ENCODE measurements at regions not wholly inside any gene's neighbourhood (a gene's known extent, or its start where the extent isn't known, plus 50 kb on each side); places are given as distances from the start of the nearest gene placed in this dataset.

DNA sequence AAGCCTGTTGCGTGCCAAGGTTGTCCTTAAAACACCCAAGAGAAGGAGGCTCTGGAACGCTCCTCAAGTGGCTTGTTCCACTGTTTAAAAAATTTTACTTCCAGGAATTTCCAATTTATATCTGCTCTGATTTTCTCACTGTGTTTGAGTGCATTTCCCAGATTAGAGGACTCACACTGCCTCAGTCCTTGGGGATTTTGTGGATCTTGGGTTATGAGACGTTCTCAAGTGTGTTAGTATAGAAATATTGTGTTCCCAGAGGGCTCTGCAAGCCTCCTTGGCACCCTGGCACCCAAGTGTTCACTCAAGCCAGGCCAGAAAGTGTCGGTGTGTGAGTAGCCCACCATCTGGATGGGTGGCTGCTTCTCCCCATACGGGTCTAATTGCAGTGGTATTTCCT is 192.2 kb downstream of the SNX10 start:
- intact Hi-C loops (cut with micrococcal nuclease), result no loop called here
- ATAC-seq, result no peak
- DNase-seq, result no peak

DNA sequence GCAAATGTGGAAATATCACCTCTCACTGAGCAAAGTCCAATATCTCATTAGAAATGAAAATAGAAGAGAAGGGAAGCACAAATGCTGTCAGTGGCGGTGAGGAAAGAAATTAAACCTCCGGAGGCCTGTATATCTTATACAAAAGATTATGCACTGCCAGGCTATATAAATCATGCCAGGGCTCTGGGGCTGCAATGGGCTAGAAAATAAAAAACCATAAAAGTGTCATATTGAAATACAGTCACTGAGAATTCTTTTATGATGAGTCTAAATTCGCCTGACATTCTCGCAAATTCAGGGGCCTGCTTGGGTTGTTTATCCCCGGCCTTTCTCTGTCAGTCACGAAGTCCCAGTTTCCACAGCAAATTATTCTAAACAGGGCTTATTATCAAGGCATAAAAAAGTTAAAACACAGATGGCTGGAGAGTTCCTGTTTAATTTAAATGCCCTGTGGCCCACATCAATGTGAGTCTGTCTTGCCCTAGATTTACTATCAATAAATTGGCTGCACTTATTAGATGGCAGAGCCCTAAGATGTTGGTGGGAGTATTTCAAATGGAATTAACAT is 193.8 kb downstream of the SNX10 start:
- ATAC-seq (no peak), DNase-seq (no peak)
- intact Hi-C loops (cut with micrococcal nuclease), result no loop called here

DNA sequence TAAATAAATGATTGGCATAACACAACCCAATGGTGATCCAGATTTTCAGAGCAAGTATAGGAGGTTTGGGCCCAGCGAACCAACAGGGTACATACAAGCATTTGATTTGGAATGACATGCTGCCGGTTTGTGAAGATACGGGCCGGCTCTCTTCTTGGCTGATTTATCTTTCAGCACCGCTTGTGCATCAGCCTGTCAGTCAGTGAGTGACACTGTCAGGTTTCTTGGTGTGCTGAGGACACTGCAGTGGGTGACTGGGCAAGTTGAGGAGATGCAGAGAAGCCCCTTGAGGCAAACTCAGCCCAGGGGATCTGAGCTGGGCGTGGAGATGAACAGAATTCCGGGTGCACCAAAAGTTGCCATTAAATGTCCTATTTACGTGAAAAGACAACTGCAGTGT is 194.5 kb downstream of the SNX10 start:
- DNase-seq (no peak), ATAC-seq (no peak)
- intact Hi-C loops (cut with micrococcal nuclease), result no loop called here

DNA sequence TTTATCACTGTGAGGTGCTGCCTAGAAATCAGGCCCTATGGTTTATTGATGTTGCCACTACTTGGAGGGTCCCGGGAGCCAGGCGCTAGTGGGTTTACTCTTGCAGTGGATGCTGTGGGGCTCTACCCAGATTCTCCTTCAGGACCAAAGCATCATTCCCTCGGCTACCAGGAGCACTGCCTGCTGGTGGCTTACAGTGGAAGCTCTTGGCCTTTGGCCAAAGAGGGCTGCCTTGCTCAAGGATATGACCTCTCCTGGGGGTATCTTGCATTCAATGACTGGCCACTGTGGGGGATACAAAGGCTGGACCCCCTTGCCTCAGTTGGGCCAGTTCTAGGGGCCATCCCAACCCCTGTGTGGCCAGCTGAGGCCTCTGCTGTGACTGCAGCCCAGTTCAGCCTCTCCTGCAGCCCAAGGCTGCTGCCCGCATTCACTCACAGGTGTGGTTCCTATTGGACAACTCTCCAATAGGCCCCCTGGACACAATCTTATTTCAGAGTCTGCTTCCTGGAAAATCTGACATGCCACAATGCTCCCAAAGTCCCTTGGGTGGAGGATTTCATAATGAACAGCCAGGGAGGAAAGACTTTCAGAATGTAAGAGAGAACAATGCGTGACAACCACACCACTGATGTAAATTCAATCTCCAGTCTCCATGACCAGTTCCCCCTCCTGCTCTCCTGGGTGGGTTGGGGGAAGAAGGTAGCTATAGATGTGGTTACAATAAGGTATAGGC is 196.3 kb downstream of the SNX10 start:
- intact Hi-C loops (cut with micrococcal nuclease), result no loop called here
- ATAC-seq (no peak), DNase-seq (no peak)

DNA sequence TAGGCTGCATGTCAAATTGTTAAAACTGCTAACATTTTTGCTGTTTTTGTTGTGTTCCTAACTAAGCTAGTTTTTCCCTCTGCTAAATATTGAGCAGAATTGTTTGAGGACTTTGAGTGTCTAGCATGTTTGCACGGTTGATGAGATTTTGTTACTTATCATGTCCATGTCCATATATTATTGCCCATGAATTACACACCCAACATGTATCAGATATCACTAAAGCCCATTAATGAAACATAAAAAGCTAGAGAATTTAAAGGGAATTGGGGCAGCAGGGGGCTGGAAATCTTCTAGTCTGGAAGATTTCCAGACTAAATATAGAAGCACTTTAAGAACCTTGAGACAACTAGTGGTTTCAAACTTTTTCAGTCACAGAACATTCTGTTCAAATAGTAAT is 197.7 kb downstream of the SNX10 start:
- intact Hi-C loops (cut with micrococcal nuclease), result no loop called here
- DNase-seq (no peak), ATAC-seq (no peak)

DNA sequence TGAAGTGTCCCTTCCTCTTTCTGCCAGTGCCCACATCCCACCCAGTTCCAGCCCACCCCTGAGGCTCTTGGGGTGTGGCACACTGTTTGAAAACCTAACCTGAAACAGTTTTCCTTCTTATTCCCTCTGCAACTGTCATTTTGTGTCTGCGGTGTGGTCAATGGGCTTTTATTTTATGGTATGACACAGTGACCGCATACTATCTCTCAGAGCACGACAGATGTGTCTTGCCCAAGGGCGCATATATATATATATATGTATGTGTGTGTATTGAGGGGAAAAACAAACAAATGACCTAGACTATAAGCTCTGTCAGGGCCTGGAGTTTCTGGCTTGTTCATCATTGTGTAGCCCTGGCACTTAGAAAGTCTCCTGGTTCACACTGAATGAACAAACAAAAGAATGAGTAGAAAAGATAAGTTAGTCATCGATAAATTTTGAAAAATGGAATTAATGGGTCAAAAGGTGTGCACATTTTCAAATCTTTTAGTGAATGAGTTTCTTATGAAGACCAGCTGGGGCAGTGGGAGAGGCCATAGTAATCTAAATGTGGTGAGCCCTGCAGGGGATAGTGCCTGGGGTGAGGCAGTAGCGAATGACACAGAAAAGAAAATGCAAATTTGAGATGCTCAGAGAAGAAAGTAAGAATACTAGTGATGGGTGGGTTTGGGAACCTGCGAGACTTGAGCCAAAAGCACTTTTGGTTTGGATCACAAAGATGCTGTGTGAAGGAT is 198.4 kb downstream of the SNX10 start:
- DNase-seq, result no peak
- no peak for ATAC-seq
- intact Hi-C loops (cut with micrococcal nuclease), result no loop called here

DNA sequence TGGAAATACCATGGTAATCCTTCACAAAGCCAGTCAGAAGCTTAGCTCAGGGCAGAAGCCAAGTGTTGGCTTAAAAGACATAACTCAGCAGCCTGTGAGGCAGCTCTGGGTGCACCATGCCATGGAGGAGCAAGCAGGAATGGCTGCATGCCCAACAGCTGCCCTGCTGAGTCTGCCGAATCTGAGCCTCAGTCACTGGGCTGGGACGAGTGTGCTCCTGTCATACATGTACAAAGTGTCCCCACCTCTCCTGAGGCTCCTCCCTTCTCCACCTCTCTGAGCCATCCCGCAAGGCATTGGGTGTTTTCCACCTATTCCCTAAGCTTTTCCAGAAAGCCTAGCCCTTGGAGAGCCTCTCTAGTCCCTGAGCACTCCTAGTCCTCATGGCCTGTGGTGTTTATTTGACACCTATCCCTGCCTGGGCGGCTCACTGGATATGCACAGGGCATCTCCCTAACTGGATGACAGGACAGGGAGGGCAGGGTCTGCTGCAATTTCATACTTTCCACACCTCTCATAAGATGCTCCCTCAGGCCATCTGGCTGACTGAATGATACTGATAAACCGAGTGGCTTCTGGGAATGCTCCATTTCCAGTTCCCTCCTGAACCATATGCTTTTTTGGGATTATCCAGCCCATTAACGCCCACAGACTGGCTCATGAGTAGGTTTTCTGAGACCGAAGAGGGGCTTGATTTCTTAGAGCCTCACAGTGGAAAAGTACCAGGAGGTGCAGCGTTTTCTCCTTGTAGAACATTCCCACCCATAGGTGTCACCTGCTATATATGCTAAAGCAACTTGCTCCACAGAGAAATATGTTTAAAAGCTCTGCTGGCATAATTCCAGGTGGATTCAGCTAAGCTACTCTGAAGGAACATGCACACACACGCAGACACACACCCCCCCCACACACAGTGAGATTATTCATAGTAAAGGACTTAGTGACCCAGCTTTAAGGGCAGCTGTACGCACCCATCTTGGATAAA is 199.3 kb downstream of the SNX10 start:
- no peak for DNase-seq
- ATAC-seq, result no peak
- intact Hi-C loops (cut with micrococcal nuclease), result no loop called here

DNA sequence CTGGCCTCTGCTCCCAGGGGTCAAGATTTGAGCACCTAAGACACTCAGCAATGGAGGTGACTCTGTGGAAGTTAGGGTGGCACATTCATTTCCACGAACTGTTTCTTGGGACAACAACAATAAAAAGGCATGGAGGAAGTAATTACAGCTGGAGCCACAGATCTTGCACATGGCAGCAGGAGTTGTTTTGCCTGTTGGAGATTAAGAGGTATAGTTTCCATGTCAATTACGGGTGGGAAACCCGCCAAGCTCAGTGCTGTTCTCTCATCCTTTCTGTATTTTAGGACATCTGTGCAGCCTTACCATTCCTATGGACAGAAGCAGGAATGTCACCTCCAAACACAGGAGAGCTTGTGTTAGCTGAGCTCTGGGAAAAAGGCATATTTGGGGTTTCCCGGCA is 201.2 kb downstream of the SNX10 start:
- DNase-seq, result no peak
- ATAC-seq, result no peak
- intact Hi-C loops (cut with micrococcal nuclease), result no loop called here

DNA sequence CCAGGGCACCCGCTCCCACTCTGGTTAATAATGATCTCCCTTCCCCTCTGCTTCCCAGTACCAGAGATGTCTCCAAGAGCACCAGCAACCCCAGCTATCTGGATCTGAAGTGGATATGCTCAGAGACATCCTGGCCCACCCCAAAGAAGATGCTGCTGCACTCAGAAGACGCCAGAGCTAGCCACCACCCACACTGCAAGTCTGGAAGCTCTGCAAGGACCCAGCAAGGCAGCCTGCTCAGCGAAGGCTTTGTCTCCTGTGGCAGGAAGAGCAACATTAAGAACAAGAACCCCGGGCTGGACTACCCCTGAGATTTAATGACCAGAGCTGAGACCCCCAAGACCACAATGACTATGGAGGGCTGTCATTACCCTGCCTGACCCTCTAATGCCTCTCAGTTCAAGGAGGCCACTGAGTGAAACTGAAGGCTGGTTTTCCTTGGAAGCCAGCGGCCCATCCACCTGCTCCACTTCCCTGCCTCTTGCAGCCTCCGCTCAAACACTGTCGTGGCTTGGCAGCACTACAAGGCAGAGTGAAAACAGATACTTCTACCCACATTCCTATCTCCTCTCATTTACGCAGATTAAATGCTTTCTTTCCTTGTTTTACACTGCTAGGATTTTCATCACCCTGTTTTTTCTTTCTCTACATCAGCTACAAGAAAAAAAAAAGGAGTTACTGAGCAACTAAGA is 202.2 kb downstream of the SNX10 start:
- intact Hi-C loops (cut with micrococcal nuclease), result no loop called here
- ATAC-seq, result no peak
- DNase-seq, result no peak

DNA sequence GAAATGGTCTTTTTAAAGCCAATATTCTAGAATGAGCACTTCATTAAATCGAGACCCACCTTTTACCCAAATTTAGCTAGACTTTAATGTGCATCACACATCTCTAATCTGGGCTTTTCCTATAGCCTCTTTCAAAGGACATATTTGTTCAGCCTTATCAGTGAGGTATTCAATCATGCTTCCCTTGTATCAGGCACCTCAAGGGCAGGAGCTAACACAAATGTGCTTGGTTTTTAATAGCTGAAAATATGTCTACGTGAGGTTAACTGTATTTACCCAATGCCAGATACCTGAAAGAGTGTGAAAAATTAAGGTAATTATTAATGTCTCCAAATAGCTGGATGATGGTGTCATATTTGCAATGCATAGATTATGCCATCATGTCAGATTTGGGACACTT is 203.9 kb downstream of the SNX10 start:
- DNase-seq, result no peak
- intact Hi-C loops (cut with micrococcal nuclease), result no loop called here
- no peak for ATAC-seq

DNA sequence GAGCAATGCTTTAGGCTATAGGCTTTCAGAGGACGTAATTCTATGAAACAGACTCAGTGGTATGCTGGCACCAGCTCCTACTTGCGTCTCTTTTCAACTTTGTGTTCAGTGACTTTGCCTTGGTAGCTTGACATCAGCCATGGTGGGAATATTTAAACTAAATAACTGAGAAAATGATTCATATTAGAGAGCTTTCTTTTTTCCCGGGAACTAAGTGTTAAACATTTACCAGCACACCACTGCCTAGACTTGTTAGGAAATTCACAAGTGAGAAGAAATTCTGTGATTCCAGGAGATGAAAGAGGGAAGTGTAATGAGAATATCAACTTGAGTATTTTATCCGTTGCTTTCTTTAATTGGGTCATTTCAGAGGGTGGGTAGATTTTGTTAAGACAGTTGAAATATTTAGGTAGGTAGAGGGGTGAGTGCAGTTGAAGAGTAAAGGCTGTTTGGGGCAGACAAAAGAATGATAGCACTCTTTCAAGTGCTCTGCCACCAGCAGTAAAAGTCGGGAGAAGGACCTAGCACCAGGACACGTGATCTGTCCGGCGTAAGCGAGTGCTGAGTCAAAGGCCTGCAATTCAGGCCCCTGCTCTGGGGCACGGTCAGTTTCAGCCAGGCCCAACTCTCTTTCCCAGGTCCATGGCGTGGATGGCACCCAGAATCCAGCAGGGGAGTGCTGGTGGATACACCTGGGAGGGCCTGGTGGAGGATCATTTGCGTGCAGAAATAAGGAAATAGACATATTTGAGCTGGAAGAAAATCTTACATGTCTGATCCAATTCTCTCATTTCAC is 206.3 kb downstream of the SNX10 start:
- intact Hi-C loops (cut with micrococcal nuclease), result no loop called here
- ATAC-seq (no peak), DNase-seq (no peak)

DNA sequence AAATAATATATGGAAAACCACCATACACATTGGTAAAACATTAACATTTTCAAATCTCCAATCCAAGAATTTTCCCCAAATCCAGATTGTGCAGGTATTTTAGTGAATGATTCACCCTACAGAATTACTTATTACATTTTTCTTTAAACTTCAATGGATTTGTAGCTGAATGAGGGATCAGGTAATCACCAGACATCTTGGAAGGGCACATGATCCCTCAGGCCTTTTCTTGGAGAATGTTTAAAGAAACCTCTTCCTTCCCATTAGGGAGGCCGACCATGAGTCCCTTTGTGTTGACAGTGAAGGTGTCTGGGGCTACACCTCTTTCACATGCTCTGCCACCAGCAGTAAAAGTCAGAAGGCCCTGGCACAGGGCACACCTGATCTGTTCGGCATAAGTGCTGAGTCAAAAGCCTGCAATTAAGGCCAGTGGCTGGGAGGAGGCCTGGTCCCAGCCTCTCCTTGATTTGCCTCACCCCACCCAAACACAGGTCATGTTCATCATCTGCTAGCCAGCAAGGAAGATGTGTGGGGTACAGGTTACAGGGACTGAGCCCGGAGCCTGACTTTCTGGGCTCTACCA is 207.7 kb downstream of the SNX10 start:
- intact Hi-C loops (cut with micrococcal nuclease), result no loop called here
- ATAC-seq (no peak), DNase-seq (no peak)

DNA sequence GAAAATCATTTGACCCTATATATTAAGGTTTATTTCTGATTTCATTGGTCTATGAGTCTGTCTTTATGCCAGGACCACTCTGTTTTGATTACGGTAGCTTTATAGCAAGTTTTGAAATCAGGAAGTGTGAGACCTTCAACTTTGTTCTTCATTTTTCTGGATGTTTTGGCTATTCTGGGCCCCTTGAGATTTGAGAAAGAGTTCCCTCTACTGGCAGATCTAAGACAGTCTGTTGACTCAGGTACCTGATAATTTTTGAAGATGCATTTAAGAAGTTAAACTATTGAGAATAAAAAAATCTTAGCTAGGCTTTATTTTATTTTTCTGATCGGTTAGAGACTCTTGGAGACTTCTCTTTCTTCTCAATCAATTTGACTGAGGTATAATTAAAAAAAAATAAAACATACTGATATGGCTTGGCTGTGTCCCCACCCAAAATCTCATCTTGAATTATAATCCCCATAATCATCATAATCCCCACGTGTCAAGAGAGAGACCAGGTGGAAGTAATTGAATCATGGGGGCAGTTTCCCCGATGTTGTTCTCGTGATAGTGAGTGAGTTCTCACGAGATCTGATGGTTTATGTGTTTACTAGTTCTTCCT is 209.2 kb downstream of the SNX10 start:
- no peak for DNase-seq
- no peak for ATAC-seq
- intact Hi-C loops (cut with micrococcal nuclease), result no loop called here

DNA sequence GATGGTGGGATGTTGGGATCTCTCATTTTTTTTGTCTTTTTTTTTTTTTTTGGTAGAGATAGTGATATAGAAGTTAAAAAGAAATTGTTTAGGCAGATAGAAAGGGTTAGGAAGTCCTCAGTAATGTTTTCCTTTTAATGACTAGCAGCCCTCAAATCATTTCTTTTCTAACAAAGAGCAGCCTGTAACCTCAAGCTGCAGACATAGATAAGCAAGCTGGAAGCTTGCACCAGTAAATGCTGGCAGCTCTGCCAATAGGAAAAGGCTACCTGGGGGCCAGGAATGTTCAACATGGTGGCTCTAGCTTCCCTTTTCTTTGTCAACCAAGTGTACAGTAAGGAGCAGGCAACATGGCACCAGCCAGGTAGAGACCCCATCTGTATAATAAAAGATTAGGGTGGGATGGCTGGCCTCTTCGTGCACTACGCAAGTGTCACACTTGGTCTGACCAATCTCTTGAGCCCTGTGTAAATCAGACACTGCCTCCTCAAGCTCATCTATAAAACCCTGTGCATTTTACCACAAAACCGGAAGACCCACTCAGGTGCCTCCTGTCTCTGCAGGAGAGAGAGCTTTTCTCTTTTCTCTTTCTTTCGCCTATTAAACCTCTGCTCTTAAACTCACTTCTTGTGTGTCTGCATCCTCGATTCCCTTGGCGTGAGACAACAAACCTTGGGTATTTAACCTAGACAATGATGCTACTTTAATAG is 212.9 kb downstream of the SNX10 start:
- ATAC-seq (no peak), DNase-seq (no peak)
- intact Hi-C loops (cut with micrococcal nuclease), result no loop called here

DNA sequence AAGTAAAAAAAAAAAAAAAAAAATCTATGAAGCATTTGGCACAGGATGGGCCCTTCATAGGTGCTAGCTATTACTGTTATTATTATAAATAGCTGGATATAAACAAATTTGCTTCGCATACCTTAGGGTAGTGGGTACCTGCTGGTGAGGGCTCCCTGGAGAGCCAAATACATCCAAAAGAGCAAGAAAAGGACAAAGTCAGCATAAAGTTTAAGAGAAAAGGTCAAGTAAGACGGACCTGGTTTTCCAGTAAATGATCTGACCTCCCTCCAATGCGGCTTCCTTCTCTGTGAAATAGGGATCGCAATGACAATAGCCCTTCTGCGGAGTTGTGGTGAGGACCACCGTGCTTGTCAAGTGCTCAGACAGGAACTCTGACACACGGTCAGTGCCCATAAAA is 214.5 kb downstream of the SNX10 start:
- ATAC-seq (no peak), DNase-seq (no peak)
- intact Hi-C loops (cut with micrococcal nuclease), result no loop called here

DNA sequence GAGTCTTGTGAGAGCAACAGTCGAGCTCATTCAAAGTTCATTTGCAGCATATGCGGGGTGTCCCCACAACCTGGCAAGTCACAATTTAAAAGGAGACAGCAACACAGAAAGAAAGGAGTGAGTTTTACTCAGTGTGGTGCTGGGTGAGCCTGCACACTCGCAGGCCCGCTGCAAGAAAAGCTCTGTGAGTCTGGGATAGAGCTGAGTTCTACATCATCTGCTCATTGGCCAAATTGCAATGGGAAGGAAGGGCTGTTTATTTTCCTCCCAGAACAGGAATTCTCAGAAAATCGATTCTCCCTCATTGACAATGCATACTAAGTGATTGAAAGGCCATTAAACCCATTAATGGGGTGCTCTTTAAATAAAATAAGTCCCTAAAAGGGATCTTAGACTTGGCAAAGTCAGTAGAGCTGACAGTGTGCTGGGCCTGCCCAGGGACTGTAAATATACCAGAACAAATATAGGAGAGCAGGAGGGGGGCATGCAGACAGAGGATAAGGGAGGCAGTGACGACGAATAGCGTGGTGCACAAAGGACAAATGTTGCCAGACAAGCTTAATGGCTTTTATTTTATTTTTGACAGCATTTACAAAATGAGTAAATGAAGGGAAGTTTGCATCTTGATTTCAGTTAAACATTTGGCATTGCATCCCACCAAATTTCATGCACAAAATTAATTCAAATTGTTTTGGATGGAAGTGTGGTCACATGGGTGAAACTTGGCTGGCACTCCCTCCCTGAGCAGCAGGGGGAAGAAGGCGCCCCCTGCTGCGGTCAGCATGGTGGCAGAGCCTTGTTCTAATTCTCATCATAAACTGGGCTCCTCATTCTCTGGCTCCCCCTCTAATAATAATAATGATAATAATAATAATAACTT is 215.7 kb downstream of the SNX10 start:
- ATAC-seq (no peak), DNase-seq (no peak)
- intact Hi-C loops (cut with micrococcal nuclease), result no loop called here

Measured in left ventricle myocardium superior (tissue), 1 donor.